SU-DHL-6 (cell line): ENCODE measurements at regions not wholly inside any gene's neighbourhood (a gene's known extent, or its start where the extent isn't known, plus 50 kb on each side); places are given as distances from the start of the nearest gene placed in this dataset.

Experiments used
- CTCF ChIP-seq: fragments of 200-600 bp; sonication (generic); IDR thresholded peaks from one replicate; pipeline ENCODE4 v1.5.1; 2017; ENCODE audit warnings: antibody characterized with exemption, mild to moderate bottlenecking, low read length, moderate library complexity; ENCODE audit not compliant: insufficient read depth, poor library complexity, severe bottlenecking
- EZH2phosphoT487 ChIP-seq: fragments of 200-600 bp; sonication (generic), shearing (Covaris generic); conservative IDR thresholded peaks from 2 replicates; pipeline ENCODE4 v1.6.1; 2018; ENCODE audit warnings: mild to moderate bottlenecking, antibody characterized with exemption, low read length, moderate library complexity, mixed read lengths

DNA sequence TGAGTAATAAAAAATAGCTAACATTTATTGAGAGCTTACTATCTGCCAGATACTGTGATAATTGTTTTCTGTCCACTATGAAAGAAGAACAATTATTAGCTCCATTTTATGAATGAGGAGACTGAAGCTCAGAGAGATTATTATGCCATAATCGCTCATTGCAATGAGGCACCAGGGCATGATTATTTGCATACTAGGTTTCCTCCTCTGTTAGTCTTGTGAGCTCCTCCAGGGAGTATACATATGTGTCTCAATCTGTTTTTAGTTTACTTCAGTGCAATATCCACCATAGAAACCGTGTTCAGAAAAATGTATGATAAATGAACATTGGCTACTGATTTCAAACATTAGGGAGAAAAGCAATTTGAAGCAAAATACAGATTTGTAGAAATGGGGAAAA is 139.4 kb upstream of the OTUD4 start:
- TF ChIP-seq CTCF (no peak), EZH2phosphoT487 (no peak)
